ENCODE measurements at regions not wholly inside any gene's neighbourhood (a gene's known extent, or its start where the extent isn't known, plus 50 kb on each side); places are given as distances from the start of the nearest gene placed in this dataset.

GRCh38 chr3:194787072-194787471 is 101.4 kb downstream of the FAM43A start:
- no peak for TF ChIP-seq CTCF (IDR thresholded peaks at IDR 0.05; ENCODE audit: insufficient read depth, low read length, poor library complexity, severe bottlenecking)
- no peak for DNase-seq (ENCODE audit: low read depth)
- no peaks in the 10 kb centered on the region for H3K36me3 ChIP-seq (ENCODE audit: control insufficient read depth, insufficient read depth, low read length)
- no peaks in the 10 kb centered on the region for H3K27me3 ChIP-seq (ENCODE audit: control insufficient read depth, insufficient read depth, low read length)
- no peak overlapping the region for H3K4me3 ChIP-seq (ENCODE audit: low read depth, low read length)

GRCh38 chr3:194787650-194788049 is 102.0 kb downstream of the FAM43A start:
- no peaks in the 10 kb centered on the region for H3K36me3 ChIP-seq (ENCODE audit: control insufficient read depth, insufficient read depth, low read length)
- no peak for DNase-seq (ENCODE audit: low read depth)
- H3K27me3 ChIP-seq (ENCODE audit: control insufficient read depth, insufficient read depth, low read length) = no peaks in the 10 kb centered on the region
- TF ChIP-seq CTCF (IDR thresholded peaks at IDR 0.05; ENCODE audit: insufficient read depth, low read length, poor library complexity, severe bottlenecking) = no peak
- no peak overlapping the region for H3K4me3 ChIP-seq (ENCODE audit: low read depth, low read length)

- Histone ChIP-seq H3K4me3 (ENCODE audit: low read depth, low read length) (no peak overlapping the region), H3K36me3 (ENCODE audit: control insufficient read depth, insufficient read depth, low read length) (no peaks in the 10 kb centered on the region), H3K27me3 (ENCODE audit: control insufficient read depth, insufficient read depth, low read length) (no peaks in the 10 kb centered on the region)
- no peak for DNase-seq (ENCODE audit: low read depth)
- no peak for TF ChIP-seq CTCF (IDR thresholded peaks at IDR 0.05; ENCODE audit: insufficient read depth, low read length, poor library complexity, severe bottlenecking)
These were observed 106.7 kb downstream of the FAM43A start for GRCh38 chr3:194792368-194792767.

- no peak for TF ChIP-seq CTCF (IDR thresholded peaks at IDR 0.05; ENCODE audit: insufficient read depth, low read length, poor library complexity, severe bottlenecking)
- no peak for DNase-seq (ENCODE audit: low read depth)
- H3K36me3 ChIP-seq (ENCODE audit: control insufficient read depth, insufficient read depth, low read length) = no peaks in the 10 kb centered on the region
- H3K27me3 ChIP-seq (ENCODE audit: control insufficient read depth, insufficient read depth, low read length) = peaks cover 19% of the 10 kb centered on the region
- H3K4me3 ChIP-seq (ENCODE audit: low read depth, low read length) = no peak overlapping the region
These were observed 112.0 kb downstream of the FAM43A start for GRCh38 chr3:194797555-194798250.

DNA sequence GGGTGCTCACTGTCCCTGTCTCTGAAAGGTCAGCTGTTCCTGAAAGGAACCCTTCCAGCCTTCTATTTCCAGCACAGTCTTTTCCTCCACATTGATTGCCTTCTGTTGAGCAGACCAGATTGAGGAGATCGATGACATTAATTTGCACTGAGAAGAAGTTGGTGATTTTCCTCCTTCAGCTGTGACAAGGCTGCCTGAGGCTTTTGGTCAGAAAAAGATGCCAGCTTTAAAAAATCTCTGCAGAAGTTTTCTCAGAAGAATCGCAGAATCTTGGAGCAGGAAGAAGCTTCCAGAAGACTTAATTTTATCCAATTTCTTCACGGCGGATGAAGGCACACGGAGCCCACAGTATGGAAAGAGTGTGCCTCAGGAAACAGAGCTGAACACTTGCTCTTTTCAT is 112.8 kb downstream of the FAM43A start:
- Histone ChIP-seq H3K36me3 (ENCODE audit: control insufficient read depth, insufficient read depth, low read length) (no peaks in the 10 kb centered on the region), H3K4me3 (ENCODE audit: low read depth, low read length) (no peak overlapping the region), H3K27me3 (ENCODE audit: control insufficient read depth, insufficient read depth, low read length) (peaks cover 20% of the 10 kb centered on the region)
- no peak for DNase-seq (ENCODE audit: low read depth)
- TF ChIP-seq CTCF (IDR thresholded peaks at IDR 0.05; ENCODE audit: insufficient read depth, low read length, poor library complexity, severe bottlenecking) = no peak

- Histone ChIP-seq H3K27me3 (ENCODE audit: control insufficient read depth, insufficient read depth, low read length) (peaks cover 25% of the 10 kb centered on the region), H3K4me3 (ENCODE audit: low read depth, low read length) (no peak overlapping the region), H3K36me3 (ENCODE audit: control insufficient read depth, insufficient read depth, low read length) (no peaks in the 10 kb centered on the region)
- no peak for TF ChIP-seq CTCF (IDR thresholded peaks at IDR 0.05; ENCODE audit: insufficient read depth, low read length, poor library complexity, severe bottlenecking)
- no peak for DNase-seq (ENCODE audit: low read depth)
These were observed 114.3 kb downstream of the FAM43A start for GRCh38 chr3:194800002-194800401.
